Endothelial cell of umbilical vein (primary cell): ENCODE measurements at regions not wholly inside any gene's neighbourhood (a gene's known extent, or its start where the extent isn't known, plus 50 kb on each side); places are given as distances from the start of the nearest gene placed in this dataset.

Source experiments
- BruUV-seq: library from RNA; stranded (reverse); fragments of 400-500 nt; replicated peaks from 2 replicates; lab custom pipeline; 2021; lab: Mats Ljungman, UMichigan
- CTCF ChIA-PET: fragments of 300-600, 350-600 bp; sonication (Branson Sonifier 250); formaldehyde crosslinking; loops from one replicate; lab custom pipeline; 2021; ENCODE audit warnings: antibody characterized with exemption, inconsistent platforms; lab: Charles Lee
- POLR2A ChIA-PET: fragments of 300-600, 350-600 bp; sonication (Branson Sonifier 250); formaldehyde crosslinking; loops from one replicate; lab custom pipeline; 2021; ENCODE audit warnings: antibody characterized with exemption, inconsistent platforms; lab: Charles Lee
- DNase-seq: peaks from one replicate; pipeline ENCODE4 v3.0.0-alpha.2; 2011; ENCODE audit warnings: low read depth, low spot score
- FAIRE-seq: peaks from 2 replicates; lab custom pipeline; 2011; peaks lifted over from hg19 to GRCh38; lab: Jason Lieb, UNC
- H2AFZ ChIP-seq: 2 replicates; pipeline ENCODE4 v1.6.0; 2012; ENCODE audit warnings: low read depth, low read length, control low read depth, inconsistent platforms
- H3K27ac ChIP-seq: 2 replicates; pipeline ENCODE4 v1.5.1; 2011; ENCODE audit warnings: low read depth, mild to moderate bottlenecking, control low read depth, low read length, moderate library complexity; ENCODE audit not compliant: insufficient read depth
- H3K27me3 ChIP-seq, 2 experiments: 2 replicates each; pipeline versions ENCODE4 v1.6.0 to v1.6.1; 2011; ENCODE audit warnings: low read length in 2 of 2, mixed read lengths in 1 of 2; ENCODE audit not compliant: control insufficient read depth in 2 of 2, insufficient read depth in 2 of 2
- H3K36me3 ChIP-seq, 2 experiments: 2 replicates in 1 of 2; 3 replicates in 1 of 2; pipeline ENCODE4 v1.5.1; 2011; ENCODE audit warnings: low read length in 2 of 2, mild to moderate bottlenecking in 1 of 2, moderate library complexity in 1 of 2; ENCODE audit not compliant: control insufficient read depth in 2 of 2, insufficient read depth in 2 of 2; ENCODE audit errors: extremely low read depth in 1 of 2
- H3K4me1 ChIP-seq: 3 replicates; pipeline ENCODE4 v1.5.1; 2011; ENCODE audit warnings: mild to moderate bottlenecking, low read length; ENCODE audit not compliant: control insufficient read depth, insufficient read depth; ENCODE audit errors: extremely low read depth
- H3K4me2 ChIP-seq: 2 replicates; pipeline ENCODE4 v1.6.1; 2011; ENCODE audit warnings: low read length, control low read depth, mixed read lengths; ENCODE audit not compliant: insufficient read depth
- H3K4me3 ChIP-seq, 3 experiments: fragments of 200-600 bp in 1 of 3; sonication (generic), shearing (Covaris generic) in 1 of 3; replicated peaks in 1 of 3; 2 replicates each; pipeline ENCODE4 v1.5.1; 2011 to 2016; ENCODE audit warnings: control low read depth in 3 of 3, low read length in 3 of 3, mild to moderate bottlenecking in 2 of 3, inconsistent platforms in 1 of 3, low read depth in 1 of 3, moderate library complexity in 1 of 3; ENCODE audit not compliant: insufficient read depth in 1 of 3
- H3K79me2 ChIP-seq: 2 replicates; pipeline ENCODE4 v1.6.0; 2012; ENCODE audit warnings: low read length, inconsistent platforms; ENCODE audit not compliant: control insufficient read depth, insufficient read depth
- H3K9ac ChIP-seq: replicated peaks from 2 replicates; pipeline ENCODE3; 2011; ENCODE audit warnings: low read length, control low read depth; ENCODE audit not compliant: insufficient read depth; ENCODE audit errors: extremely low read depth
- H3K9me1 ChIP-seq: replicated peaks from 3 replicates; pipeline ENCODE4 v1.6.0; 2011; ENCODE audit warnings: mild to moderate bottlenecking, low read length; ENCODE audit not compliant: control insufficient read depth, insufficient read depth; ENCODE audit errors: extremely low read depth
- H3K9me3 ChIP-seq: replicated peaks from 2 replicates; pipeline ENCODE4 v1.5.1; 2012; ENCODE audit warnings: low read length, inconsistent platforms; ENCODE audit not compliant: control insufficient read depth, insufficient read depth
- H4K20me1 ChIP-seq: replicated peaks from 2 replicates; pipeline ENCODE3; 2011; ENCODE audit warnings: mild to moderate bottlenecking, low read length; ENCODE audit not compliant: control insufficient read depth, insufficient read depth; ENCODE audit errors: extremely low read depth
- EZH2 ChIP-seq: IDR thresholded peaks from 2 replicates; pipeline ENCODE4 v1.6.1; 2012; ENCODE audit warnings: borderline replicate concordance, low read depth, mild to moderate bottlenecking, moderate library complexity, low read length, inconsistent platforms; ENCODE audit not compliant: severe bottlenecking
- FOS ChIP-seq: IDR thresholded peaks from 2 replicates; pipeline ENCODE4 v1.6.1; 2011; ENCODE audit warnings: mild to moderate bottlenecking, low read length, moderate library complexity, borderline replicate concordance; ENCODE audit not compliant: insufficient read depth
- GATA2 ChIP-seq: IDR thresholded peaks from 2 replicates; pipeline ENCODE4 v1.7.0; 2011; ENCODE audit warnings: low read depth, mild to moderate bottlenecking, moderate library complexity, mixed read lengths, low read length; ENCODE audit not compliant: insufficient read length, insufficient read depth
- JUN ChIP-seq: IDR thresholded peaks from 2 replicates; pipeline ENCODE4 v1.6.1; 2011; ENCODE audit warnings: borderline replicate concordance, low read depth; ENCODE audit not compliant: insufficient read length, insufficient read depth
- MAX ChIP-seq: IDR thresholded peaks from 2 replicates; pipeline ENCODE4 v1.6.1; 2011; ENCODE audit not compliant: insufficient read depth, insufficient read length
- MYC ChIP-seq: IDR thresholded peaks from one replicate; pipeline ENCODE4 v1.6.1; 2011; ENCODE audit warnings: mild to moderate bottlenecking, low read depth, low read length
- POLR2A ChIP-seq: IDR thresholded peaks from 2 replicates; pipeline ENCODE4 v1.6.1; 2012; ENCODE audit warnings: low read depth, mild to moderate bottlenecking, control low read depth, low read length
- POLR2AphosphoS5 ChIP-seq: IDR thresholded peaks from 2 replicates; pipeline ENCODE4 v1.6.1; 2012; ENCODE audit warnings: low read depth, mild to moderate bottlenecking, control low read depth, low read length, moderate library complexity; ENCODE audit not compliant: insufficient read depth
- dilution Hi-C: fragments of 300-500 bp; cut with MboI; formaldehyde crosslinking; loops from one replicate; pipeline ENCODE4 v1.15.0; 2019; ENCODE audit warnings: low sequenced_read_pairs; ENCODE audit not compliant: extremely low pct_ligation_motif_present
- intact Hi-C: fragments of 100-400 bp; cut with micrococcal nuclease; formaldehyde crosslinking; loops from one replicate; pipeline ENCODE4 v1.10.0; 2022
- TF ChIP-seq, protein P1 (sequence below), 2 donors: IDR thresholded peaks; 1 replicate in 1 of 2; 2 replicates in 1 of 2; pipeline ENCODE4 v1.5.1; 2011; ENCODE audit warnings: low read length in 2 of 2, mild to moderate bottlenecking in 2 of 2, moderate library complexity in 2 of 2, control low read depth in 1 of 2, inconsistent platforms in 1 of 2, low read depth in 1 of 2; ENCODE audit not compliant: insufficient read depth in 1 of 2; ENCODE audit errors: extremely low read depth in 1 of 2

- dilution Hi-C loops = no loop called here
- H3K4me3 ChIP-seq = no peak overlapping the region
- CTCF ChIA-PET = interaction anchor here (0.6 to 1.5 kb wide), 25 partner anchors 10 to 1363 kb away, joined by 3 to 25 read pairs (median 3); no protein-coding TSS in a partner anchor
- FAIRE-seq (peak; percentile 71), DNase-seq (peak; percentile 67)
- no peak overlapping the region for H3K9ac ChIP-seq
- no peaks in the 10 kb centered on the region for H3K9me3 ChIP-seq
- H2AFZ ChIP-seq = no peak overlapping the region
- H3K9me1 ChIP-seq = no peaks in the 10 kb centered on the region
- BruUV-seq = no TSS peak
- POLR2A ChIA-PET = no interaction called here
- no peak overlapping the region for H3K4me2 ChIP-seq
- H3K79me2 ChIP-seq = no peaks in the 10 kb centered on the region
- no peak overlapping the region for H3K27ac ChIP-seq
- intact Hi-C loops = loop anchor here (1.0 to 10.0 kb wide), 3 partner anchors 29 to 351 kb away; no protein-coding TSS in a partner anchor
- no peaks in the 10 kb centered on the region for H3K4me1 ChIP-seq
- no peaks in the 10 kb centered on the region for H4K20me1 ChIP-seq
- no peak for TF ChIP-seq MYC
- TF ChIP-seq MAX = no peak
- TF ChIP-seq, protein P1, sequence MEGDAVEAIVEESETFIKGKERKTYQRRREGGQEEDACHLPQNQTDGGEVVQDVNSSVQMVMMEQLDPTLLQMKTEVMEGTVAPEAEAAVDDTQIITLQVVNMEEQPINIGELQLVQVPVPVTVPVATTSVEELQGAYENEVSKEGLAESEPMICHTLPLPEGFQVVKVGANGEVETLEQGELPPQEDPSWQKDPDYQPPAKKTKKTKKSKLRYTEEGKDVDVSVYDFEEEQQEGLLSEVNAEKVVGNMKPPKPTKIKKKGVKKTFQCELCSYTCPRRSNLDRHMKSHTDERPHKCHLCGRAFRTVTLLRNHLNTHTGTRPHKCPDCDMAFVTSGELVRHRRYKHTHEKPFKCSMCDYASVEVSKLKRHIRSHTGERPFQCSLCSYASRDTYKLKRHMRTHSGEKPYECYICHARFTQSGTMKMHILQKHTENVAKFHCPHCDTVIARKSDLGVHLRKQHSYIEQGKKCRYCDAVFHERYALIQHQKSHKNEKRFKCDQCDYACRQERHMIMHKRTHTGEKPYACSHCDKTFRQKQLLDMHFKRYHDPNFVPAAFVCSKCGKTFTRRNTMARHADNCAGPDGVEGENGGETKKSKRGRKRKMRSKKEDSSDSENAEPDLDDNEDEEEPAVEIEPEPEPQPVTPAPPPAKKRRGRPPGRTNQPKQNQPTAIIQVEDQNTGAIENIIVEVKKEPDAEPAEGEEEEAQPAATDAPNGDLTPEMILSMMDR (IDR thresholded peaks at IDR 0.05; ENCODE audit: extremely low read depth in 1 of 2, insufficient read depth in 1 of 2, low read depth in 1 of 2, low read length in 2 of 2) = peak; percentile 5 to 21
- H3K36me3 ChIP-seq = no peaks in the 10 kb centered on the region
- H3K27me3 ChIP-seq = no peaks in the 10 kb centered on the region
Measured at GRCh38 chr16:58843675-58844074, 109.6 kb upstream of the GOT2 start.

DNA sequence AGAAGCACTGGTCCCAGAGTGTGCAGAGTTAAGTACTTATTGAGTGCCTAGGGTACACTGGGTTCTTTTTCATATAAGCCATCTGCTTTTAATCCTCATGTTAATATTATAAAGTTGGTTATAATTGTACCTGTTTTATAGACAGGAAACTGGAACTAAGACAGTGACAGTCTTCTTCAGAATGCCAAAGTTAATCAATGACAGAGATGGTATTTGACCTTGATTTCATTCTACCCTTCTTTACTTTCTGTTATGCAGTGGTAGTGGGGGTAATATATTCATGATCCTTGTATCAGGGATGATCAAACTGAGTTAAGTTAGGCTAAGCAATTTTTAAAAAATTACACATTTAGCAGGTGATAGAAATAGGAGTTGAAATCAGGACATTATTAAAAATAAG lies 108.6 kb upstream of the GOT2 start:
- Histone ChIP-seq H3K4me1 (no peaks in the 10 kb centered on the region), H3K27me3 (no peaks in the 10 kb centered on the region), H3K27ac (no peak overlapping the region), H4K20me1 (no peaks in the 10 kb centered on the region), H3K4me2 (no peak overlapping the region), H3K36me3 (no peaks in the 10 kb centered on the region), H3K9me1 (no peaks in the 10 kb centered on the region), H3K9me3 (no peaks in the 10 kb centered on the region), H3K4me3 (no peak overlapping the region), H3K9ac (no peak overlapping the region), H3K79me2 (no peaks in the 10 kb centered on the region), H2AFZ (no peak overlapping the region)
- CTCF ChIA-PET = interaction anchor here (1.4 kb wide), 2 partner anchors 20 to 1361 kb away, joined by 3 to 25 read pairs; no protein-coding TSS in a partner anchor
- BruUV-seq = no TSS peak
- no peak for FAIRE-seq
- dilution Hi-C loops = no loop called here
- DNase-seq = no peak
- intact Hi-C loops = loop anchor here (1.0 to 10.0 kb wide), 2 partner anchors 28 to 352 kb away; no protein-coding TSS in a partner anchor
- TF ChIP-seq, protein P1 (IDR thresholded peaks at IDR 0.05; ENCODE audit: extremely low read depth in 1 of 2, insufficient read depth in 1 of 2, low read depth in 1 of 2, low read length in 2 of 2) = no peak
- no peak for TF ChIP-seq POLR2A
- TF ChIP-seq EZH2 = no peak
- no peak for TF ChIP-seq POLR2AphosphoS5
- TF ChIP-seq FOS = no peak
- no peak for TF ChIP-seq JUN
- no peak for TF ChIP-seq GATA2
- TF ChIP-seq MAX = no peak
- no peak for TF ChIP-seq MYC
- POLR2A ChIA-PET = no interaction called here
